NB4 (cell line): ENCODE measurements at regions not wholly inside any gene's neighbourhood (a gene's known extent, or its start where the extent isn't known, plus 50 kb on each side); places are given as distances from the start of the nearest gene placed in this dataset.

Experiments
- DNase-seq: peaks from one replicate; pipeline ENCODE4 v3.0.0; 2010; ENCODE audit warnings: low read depth
- H3K4me3 ChIP-seq: one replicate; pipeline ENCODE4 v1.5.1; 2011; ENCODE audit warnings: mild to moderate bottlenecking, low read depth, low read length, moderate library complexity
- CTCF ChIP-seq: IDR thresholded peaks from one replicate; pipeline ENCODE4 v1.5.1; 2012; ENCODE audit warnings: low read depth, low read length
- MYC ChIP-seq: IDR thresholded peaks from 2 replicates; pipeline ENCODE4 v1.6.1; 2011; ENCODE audit warnings: low read depth, low read length
- POLR2A ChIP-seq: IDR thresholded peaks from 2 replicates; pipeline ENCODE4 v1.6.1; 2011; ENCODE audit warnings: mild to moderate bottlenecking; ENCODE audit not compliant: insufficient read length; ENCODE audit errors: extremely low read depth
- TF ChIP-seq, protein P1 (sequence below): IDR thresholded peaks from 2 replicates; pipeline ENCODE4 v1.6.1; 2011; ENCODE audit warnings: low read depth, low read length

DNA sequence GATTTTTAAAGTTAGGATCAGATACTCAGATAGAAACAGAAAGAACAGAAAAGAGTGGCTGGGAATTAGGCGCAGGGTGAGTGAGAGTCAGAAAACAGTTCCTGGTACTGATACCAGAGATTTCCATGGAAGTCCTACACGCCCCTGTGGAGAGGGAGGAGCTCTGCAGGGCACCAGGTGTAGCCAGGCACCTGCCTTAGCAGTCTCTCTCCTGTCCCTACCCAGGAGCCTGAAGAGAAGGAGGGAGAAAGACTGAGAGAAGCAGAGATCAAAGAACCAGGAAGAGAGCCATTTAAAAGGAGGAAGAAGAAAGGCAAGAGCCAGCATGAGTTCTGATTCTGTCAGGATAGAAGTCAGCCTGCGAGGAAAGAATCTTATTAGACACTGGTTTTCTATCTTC lies 65.0 kb downstream of the CBLN1 start:
- no peak overlapping the region for H3K4me3 ChIP-seq
- TF ChIP-seq MYC (no peak), POLR2A (no peak)
- DNase-seq = no peak

DNA sequence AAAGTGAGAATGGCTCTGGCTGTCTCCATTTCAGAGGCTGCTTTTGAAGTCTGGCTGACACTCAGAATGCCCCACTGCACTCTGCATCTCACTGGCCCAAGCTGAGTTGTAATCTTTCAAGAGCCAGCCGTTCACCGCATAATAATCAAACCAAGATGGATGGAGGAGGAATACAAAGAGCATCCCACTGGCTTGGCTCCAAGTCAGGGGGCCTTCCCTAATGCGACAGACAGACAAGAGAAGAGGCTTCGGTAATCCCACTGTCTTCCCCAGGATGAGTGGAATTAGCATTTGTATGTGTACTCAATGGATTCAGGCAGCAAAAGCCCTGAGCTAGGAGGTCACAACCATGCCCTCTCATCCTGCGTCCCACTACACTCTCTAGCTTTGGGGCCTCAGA lies 68.0 kb downstream of the CBLN1 start:
- DNase-seq = no peak
- H3K4me3 ChIP-seq = no peak overlapping the region
- no peak for TF ChIP-seq MYC
- TF ChIP-seq, protein P1, sequence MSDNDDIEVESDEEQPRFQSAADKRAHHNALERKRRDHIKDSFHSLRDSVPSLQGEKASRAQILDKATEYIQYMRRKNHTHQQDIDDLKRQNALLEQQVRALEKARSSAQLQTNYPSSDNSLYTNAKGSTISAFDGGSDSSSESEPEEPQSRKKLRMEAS = no peak
- no peak for TF ChIP-seq CTCF
- no peak for TF ChIP-seq POLR2A

DNA sequence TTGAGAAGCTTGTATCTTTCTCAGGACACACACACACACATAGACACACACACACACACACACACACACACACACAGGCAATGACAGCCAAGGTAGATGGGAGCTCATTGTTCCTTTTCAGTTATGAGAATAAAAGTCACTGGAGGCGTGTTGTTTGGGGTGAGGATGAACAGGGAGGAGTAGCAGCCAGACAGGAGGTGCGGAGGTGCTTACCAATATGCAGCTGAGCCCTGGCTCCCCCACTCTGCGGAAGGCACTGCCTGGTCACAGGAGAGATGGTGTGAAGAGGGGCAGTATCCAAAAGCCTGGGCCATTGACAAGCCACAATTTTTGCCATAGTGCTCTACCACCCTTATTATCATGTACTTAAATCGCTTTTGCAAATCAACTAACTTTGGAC lies 77.4 kb downstream of the CBLN1 start:
- no peak for DNase-seq
- no peak overlapping the region for H3K4me3 ChIP-seq
- TF ChIP-seq, protein P1 = no peak

GRCh38 chr16:49203361-49203760 lies 78.3 kb downstream of the CBLN1 start:
- no peak for TF ChIP-seq CTCF
- TF ChIP-seq POLR2A = no peak
- no peak for TF ChIP-seq MYC
- TF ChIP-seq, protein P1 = no peak
- DNase-seq = no peak

GRCh38 chr16:49201118-49201517 lies 80.5 kb downstream of the CBLN1 start:
- TF ChIP-seq, protein P1 = no peak
- DNase-seq = no peak
- H3K4me3 ChIP-seq = no peak overlapping the region

More at GRCh38 chr16:49203361-49203760, 78.3 kb downstream of the CBLN1 start:
- H3K4me3 ChIP-seq = no peak overlapping the region

DNA sequence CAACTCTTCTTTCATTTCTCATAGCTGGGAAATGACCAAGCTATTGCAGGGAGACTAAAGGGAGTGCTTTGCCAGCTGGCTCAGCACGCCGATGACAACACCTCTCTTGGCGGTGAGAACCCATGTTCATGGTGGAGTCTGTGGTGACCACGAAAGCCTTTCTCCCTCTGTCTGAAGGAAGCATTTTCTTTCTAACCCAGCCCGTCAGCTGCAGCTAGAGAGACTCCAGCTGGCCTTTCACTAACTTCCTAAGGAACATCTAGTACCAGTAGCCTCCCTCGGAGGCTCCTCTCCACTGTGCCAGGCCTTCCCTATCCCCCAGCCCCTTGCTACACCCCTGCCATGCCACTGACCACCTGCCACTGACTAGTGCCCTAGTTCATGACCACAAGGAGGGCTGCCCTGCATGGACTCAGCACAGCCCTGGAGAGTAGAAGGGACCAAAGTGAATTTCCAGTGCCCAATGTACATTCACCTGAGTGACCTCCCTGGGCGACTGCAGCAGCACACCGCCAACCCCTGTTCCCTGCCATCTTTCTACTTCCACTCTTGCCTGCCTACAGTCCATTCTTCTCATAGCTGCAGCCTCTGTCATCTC lies 81.3 kb downstream of the CBLN1 start:
- no peak for TF ChIP-seq MYC
- TF ChIP-seq, protein P1 = no peak
- TF ChIP-seq CTCF = no peak
- no peak overlapping the region for H3K4me3 ChIP-seq
- no peak for DNase-seq

- TF ChIP-seq POLR2A (no peak), CTCF (no peak), MYC (no peak)
- TF ChIP-seq, protein P1 = no peak
- H3K4me3 ChIP-seq = no peak overlapping the region
- DNase-seq = no peak
Measured at GRCh38 chr16:49195237-49195548, 86.4 kb downstream of the CBLN1 start.
